GM21528 (cell line): ENCODE measurements at regions not wholly inside any gene's neighbourhood (a gene's known extent, or its start where the extent isn't known, plus 50 kb on each side); places are given as distances from the start of the nearest gene placed in this dataset.
"Not testable (repeated sequence)": the region's sequence is repeated elsewhere in the genome, so short reads cannot be mapped to it uniquely, and the experiment has no call there.

ENCODE experiments used
- ATAC-seq: cut with Tn5 transposase; IDR thresholded peaks from one replicate; pipeline ENCODE4 v1.9.1; 2021; ENCODE audit warnings: mild to moderate bottlenecking, moderate library complexity; ENCODE audit not compliant: unreplicated experiment, low FRiP score

DNA sequence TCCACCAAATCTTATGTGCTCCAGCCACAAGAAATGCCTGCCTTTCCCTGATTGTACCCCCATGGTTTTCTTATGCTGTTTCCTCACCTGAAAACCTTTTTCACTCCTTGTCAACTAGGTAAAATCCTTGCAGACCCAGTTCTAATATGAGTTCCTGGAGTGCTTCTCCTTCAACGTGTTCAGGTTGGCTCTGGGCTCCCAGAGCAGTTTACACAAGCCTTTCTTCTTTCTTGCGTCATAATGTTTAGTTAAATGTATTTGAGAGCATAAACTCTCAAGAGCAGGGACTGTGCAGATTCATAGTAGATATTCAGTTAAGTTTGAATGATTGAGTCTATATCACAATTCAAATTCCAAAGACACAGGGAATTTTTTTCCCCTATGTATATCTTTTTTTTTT is 484.8 kb upstream of the CCDC196 start:
- ATAC-seq = no peak

DNA sequence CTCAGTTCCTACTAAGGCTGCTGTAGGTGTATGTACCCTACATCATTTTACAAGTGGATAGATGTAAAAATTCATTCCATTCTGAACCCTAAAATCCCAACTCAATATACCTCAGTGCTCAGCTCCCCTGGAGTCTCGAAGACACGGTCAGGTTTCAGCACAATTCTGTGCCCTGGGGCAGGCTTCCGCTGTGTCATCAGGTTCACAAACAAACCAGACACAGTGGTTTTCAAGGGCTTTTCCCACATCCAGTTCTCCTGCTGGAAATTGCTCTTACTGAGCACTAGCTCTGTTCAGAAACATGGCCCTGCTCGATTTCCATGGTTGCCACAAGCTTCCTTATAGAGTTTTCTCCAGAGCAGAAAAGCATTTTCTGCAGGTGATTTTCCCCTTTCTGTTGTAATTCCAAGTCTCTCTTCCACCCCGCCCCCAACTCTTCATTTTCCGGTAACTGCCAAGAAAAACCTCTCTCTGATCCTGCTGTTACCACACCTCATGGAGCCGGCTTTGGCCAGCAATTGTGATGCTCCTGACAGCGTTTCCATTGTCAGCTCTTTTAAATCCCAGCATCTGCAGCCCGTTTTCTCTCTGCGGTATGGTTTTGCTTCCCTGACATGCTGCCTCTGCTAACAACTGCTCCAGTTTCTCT is 483.0 kb upstream of the CCDC196 start:
- no peak for ATAC-seq

DNA sequence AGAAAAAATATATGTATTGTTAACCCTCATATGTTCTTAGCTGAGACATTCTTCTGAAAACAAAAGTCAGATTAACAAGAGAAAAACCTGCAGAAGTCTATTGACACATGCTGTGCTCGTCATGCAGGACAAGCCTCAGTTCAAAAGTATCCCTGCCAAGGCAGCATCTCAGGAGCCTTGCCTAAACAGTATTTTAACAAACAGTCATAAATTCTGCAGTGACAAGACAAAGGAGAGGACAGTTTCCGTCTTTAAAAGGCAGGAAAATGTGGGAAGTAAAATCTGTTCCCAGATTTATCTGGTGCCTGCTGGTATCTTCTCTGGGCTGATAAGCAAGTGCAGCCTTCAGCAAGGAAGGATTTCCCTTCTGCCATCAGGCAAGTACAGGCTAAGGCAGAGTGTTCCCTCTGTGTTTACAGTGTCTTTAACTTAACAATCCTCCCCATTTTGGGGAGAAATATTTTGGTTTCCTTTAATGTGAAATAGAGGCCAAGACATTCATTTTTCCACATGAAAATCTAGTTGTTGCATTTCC is 480.2 kb upstream of the CCDC196 start:
- no peak for ATAC-seq

DNA sequence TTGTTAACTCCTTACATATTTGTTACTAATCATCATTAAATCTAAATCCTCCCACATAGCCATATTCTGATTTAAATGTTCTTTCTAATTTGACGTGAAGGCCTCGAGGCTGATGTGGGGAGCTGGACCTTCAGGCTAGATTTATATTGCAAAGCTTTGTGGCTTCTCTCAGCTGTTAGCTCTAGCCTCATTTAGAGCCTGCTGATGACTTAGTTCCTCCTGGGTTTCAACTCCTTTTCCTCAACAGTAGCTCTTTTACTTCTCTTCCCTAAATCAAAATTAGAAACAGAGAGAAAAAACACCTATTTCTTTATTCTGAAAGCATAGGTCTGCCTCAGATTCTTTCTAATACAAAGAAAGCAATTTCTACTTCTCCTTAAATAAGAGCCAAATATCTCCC is 477.5 kb upstream of the CCDC196 start:
- no peak for ATAC-seq

DNA sequence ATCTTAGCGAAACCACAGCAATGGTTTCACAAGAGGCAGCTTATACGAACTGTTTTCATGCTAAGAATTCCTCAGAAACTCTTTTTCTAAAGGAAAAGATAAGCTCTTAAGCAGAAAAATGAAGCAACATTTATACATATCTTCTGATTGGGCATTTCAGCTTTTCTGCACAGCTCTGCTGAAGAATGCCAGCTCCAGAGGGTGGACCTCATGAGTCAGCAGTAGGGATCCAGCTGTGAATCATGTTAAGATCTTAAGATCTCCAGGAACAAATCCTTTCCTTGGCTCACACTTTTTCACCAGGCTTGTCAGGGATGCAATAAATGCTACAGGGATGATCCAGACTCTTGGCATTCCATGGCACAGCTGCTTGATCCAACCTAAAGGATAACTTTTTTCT is 477.1 kb upstream of the CCDC196 start:
- no peak for ATAC-seq

DNA sequence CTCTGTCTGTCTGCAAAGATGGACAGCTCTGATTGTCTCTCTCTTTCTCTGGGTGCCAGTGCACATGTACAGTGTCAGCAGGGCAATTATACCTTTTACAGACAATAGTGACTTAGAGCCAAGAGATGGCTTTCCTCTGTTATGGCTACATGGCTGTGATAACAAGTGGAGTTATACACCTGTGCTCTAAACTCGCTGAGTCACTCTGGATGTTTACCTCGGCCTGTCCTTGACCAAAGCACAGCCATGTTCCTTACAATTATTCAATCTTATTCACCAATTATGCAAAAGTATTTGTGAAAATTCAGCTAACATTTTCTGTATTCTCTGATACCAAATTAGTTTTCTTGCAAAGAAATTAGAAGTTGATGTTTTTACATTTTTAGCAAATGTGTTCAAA is 475.5 kb upstream of the CCDC196 start:
- no peak for ATAC-seq

DNA sequence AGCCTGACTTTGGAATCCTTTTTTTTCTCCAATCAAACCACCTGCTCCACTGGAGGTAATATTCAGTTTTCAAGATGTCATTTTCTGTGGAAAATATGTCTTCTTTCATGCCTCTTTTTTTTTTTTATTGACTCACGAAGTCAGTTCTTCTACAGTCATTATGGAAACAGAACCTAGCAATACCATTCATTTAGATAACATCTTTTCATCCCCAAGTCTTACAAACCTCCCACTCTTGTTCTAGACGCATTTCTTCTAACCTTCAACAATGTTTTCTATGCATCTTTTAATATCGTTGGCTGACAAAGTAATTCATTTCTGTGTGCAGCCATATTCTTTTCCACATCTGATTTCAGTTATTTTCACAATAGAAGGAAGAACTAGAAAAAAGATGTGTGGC is 474.3 kb upstream of the CCDC196 start:
- ATAC-seq = no peak

DNA sequence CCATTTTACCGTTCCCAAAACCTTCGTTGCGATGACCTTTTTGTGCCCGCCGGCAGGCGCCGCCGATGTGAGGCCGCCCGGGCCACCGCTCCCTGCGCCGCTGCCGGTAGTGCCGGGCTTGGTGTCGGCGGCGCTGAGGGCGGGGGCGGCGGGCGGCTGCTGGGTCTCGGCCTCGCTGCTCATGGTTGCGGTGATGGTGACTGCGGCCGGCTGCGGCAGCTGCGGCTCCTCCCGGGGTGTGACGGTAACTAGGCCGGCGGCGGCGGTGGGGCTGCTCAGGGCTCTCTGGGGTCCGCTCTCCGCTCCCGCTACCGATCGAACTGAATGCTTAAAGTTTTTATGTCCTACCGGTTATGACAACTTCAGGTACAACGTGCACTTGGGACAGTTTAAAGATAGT is 472.6 kb upstream of the CCDC196 start:
- not testable (repeated sequence) for ATAC-seq

DNA sequence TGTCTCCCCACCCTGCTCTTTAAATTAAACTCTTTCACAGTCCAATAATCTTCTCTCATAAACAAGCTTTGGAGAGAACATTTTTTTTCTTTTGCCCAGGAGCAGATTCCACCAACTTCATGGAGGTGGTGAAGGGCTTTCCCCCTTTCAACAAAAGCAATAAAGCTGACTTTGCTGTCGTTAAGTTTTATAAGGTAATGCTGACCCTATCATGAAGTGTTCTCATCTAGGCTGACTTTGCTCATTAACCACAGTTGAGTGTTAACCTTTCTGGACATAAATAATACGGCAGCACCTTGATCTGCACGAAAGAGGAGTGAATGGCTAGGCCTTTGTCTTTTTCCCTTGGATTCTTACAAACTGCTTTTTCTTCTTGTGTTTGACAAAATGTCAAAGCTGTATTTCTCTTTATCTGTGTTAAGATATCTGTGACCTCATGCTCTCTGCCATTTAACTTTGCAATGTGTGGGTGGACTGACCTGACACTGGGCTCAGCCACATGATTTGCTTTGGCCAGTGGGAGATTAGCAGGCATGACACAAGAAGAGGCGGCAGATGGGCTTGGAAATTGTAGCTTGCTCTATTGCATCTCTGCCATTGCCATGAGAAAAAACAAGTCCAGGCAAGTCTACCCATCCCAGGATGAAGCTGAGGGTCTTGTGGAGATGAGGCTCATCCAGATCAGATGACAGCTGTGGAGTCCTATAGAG is 470.9 kb upstream of the CCDC196 start:
- no peak for ATAC-seq

DNA sequence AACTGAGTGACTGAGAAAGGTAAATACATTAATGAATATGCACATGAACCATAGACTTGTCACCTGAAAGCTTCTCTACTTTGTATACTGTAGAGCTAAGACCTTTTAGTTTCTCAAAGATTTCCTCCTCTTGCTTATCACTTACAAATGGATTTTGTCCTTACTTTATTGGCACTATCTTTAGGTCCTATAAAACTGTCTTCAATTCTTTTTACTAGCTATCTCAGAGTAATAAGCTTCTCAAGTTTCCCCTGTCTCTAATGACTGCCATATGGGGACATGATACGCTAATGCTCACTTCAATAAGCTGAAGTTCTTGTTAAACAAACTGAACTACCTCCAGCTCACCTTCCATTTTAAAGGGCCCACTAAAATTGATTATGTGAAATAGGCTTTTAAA is 468.2 kb upstream of the CCDC196 start:
- no peak for ATAC-seq

DNA sequence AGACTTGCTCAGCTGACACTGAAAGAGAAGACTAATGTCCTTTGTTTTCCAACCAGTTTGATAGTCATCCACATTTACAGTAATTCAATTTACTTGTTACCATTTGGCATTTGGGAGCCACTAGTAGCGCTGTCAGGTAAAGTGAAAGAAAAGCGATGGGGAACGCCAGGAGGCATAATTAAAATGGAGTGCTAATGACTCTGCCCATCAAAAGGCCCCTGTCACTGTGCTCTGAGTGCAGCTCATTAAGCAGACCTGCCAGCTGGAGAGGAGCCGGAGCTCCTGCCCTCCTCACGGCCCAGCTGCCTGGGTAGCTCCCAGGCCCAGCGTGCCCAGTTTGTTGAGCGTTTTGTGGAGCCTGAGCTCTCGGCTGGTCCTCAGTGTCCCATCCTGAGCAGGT is 463.6 kb upstream of the CCDC196 start:
- ATAC-seq = no peak

DNA sequence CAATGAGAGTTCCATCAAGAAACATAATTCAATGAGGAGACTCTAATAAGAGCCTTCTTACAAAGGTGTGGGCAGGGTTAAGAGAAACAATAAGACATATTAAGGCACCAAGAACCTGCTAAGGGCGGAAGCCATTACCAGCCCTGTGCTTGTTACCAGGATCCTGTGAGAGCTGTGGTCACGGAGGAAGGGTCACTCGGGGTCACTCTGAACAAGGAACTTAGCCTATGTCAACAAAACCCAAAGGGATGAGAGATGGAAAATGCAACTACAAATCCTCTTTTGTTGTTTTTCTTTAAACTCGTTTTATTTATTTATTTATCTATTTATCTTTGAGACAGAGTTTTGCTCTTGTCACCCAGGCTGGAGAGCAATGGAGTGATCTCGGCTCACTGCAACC is 460.4 kb upstream of the CCDC196 start:
- ATAC-seq = no peak

DNA sequence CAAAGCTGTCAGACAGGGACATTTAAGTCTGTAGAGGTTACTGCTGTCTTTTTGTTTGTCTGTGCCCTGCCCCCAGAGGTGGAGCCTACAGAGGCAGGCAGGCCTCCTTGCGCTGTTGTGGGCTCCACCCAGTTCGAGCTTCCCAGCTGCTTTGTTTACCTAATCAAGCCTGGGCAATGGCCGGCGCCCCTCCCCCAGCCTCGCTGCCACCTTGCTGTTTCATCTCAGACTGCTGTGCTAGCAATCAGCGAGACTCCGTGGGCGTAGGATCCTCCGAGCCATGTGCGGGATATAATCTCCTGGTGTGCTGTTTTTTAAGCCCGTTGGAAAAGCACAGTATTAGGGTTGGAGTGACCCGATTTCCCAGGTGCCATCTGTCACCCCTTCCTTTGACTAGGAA is 454.2 kb upstream of the CCDC196 start:
- ATAC-seq = not testable (repeated sequence)

DNA sequence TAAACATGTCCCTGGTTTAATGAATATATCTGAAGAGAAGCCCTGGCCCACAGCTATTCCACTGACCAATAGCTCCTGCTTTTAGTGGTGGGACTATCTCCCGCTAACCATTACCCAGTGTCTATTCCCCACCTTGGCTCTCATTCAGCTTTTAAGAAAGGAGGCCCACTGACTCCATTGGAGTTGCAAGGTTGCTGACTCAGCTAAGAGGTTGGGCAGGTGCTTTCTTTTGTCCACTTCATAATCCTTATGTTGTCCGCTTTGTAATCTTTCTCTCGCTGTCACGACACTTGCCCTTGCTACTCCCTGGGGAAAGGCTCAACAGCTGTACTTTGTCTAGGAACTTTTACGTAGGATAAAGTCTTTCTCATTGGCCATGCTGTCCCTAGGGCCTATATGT is 453.4 kb upstream of the CCDC196 start:
- no peak for ATAC-seq

DNA sequence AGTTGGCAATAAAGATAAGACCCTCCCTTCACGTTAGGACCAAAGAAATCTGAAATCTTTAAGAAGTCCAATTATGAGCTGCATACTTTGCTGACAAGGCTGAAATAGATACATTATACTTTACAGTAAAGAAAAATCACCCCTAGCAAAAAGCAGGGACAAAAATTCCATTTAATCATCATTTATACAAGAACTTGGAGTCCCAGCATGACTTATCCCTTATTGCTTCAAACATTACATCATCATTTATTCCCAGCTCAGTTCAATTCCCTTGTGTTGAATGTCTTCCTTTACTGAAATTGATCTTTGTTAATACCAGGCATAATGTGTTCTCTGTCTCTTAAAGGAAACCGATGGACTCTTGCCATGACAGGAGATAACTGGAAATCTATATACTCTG is 449.6 kb upstream of the CCDC196 start:
- no peak for ATAC-seq

DNA sequence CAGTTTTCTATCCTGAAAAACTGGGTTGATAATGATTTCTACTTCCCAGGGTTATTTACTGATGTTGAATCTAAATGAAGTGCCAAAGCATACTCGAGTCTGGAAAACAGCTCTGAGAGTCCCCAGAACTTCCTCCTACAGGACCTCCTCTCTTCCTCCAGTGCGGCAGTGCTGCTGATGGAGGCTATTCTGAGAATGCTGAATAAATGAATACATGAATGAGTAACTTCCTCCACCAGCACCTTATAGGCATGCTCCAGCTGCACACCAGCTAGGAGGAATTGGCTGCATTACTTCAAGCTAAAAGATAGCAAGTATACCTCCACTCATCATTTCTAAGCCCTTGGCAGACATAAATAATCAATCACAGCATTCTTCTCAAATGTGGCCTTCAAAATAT is 448.8 kb upstream of the CCDC196 start:
- ATAC-seq = no peak

DNA sequence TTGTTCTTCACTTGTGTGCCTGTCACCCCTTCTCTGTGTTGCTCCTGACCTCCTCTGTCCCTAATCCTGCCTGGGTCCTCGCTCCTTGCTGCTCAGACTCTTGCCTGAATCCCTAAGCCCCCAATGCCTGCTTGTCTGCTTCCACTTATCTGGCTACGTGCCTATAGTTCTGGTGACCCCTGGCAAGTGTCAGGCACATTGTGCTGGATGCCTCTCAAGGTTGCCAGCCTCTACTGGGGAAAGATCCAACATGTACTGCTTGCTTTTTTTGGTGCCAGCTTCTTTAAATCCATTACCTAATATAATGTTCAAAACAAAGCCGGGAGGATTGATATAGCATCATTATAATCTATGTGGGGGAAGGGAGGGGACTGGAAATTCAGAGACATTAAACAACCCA is 448.0 kb upstream of the CCDC196 start:
- no peak for ATAC-seq

DNA sequence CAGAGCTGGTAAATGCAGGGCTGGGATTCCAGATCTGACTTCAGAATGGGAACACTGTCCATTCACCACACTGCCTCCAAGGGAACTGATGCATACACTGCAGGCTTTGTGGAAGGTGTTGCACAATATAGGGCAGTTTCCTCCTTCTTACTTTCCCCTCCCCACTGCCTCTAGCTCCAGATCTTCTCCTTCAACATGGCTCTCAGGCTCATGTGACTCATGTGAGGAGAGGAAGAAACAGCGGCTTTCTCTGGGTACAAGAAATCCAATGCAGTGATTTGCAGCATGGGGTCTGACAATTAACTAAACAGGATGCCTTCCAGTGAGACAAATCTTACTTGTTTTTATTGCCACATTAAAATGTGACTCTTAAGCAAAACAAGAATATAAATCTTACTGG is 447.6 kb upstream of the CCDC196 start:
- no peak for ATAC-seq

DNA sequence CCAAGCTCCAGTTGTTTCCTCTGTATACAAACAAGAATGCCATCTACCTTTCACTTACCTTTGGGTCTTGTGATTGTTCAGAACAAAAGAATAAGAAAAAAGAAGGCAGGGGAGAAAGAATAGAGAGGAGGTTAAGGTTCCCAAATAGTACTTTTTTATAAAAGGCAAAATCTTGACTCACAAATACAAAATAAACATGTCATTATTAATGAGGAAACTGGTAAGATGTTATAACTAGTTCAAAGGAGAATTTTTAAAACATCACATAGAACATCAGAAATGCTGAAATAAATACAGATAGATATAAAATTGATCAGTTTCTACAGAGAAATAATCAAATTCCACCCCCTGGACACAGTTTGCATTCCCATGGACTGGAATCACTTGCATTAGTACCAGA is 446.7 kb upstream of the CCDC196 start:
- no peak for ATAC-seq

DNA sequence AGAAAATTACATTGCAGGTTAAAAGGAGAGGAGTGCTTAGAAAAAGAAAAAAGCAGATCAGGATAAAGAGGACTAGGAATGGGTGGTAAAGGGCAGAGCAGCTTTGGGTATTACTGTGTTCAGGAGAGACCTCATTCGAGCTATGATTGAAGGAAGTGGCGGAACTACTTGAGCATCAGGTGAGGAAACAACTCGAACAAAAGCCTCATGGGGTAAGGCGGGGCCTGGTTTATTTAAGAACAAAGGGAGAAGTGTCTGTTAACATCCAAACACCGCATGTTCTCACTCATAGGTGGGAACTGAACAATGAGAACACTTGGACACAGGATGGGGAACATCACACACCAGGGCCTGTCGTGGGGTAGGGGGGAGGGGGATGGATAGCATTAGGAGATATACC is 444.6 kb upstream of the CCDC196 start:
- no peak for ATAC-seq

DNA sequence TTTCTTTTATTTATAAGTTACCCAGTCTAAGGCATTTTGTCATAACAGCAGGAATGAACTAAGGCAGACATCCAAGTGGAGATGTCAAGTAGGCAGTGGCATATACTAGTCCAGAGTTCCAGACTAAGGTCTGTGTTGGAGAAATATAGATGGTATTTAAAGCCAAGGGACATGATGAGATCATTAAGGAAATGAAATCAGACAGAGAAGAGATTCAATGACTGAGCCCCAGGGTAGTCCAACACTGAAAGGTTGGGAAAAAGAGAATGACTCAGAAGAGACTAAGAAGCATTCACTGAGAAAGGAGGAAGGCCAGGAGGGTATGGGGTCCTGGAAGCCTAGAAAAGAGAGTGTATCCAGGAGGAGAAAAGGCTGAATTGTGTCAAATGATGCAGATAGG is 442.2 kb upstream of the CCDC196 start:
- ATAC-seq = no peak

DNA sequence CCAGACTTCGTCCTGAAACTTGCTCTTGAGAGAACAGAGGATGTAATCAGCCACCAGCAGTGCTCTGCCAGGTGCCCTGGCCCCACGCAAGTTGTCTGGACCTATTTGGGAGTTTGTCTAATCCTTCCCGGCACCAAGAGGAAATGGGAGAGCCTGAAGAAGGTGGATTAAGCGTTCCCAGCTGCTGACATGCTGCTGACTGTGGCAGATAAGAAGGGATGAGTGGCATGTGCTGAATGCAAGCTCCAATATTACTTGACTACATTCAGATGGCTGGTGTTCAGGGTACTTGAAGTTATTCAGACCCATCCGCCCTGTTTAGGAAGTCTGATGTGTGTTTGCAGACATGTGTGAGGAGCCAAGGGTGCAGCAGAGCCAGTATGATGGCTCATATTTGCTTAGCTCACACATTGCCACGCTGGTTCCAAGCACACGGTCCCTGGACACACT is 440.6 kb upstream of the CCDC196 start:
- ATAC-seq = no peak
